Neural cell (in vitro differentiated cells): ENCODE measurements at regions not wholly inside any gene's neighbourhood (a gene's known extent, or its start where the extent isn't known, plus 50 kb on each side); places are given as distances from the start of the nearest gene placed in this dataset.

Experiments
- CTCF ChIP-seq: fragments of 450-650 bp; IDR thresholded peaks from 2 replicates; pipeline ENCODE4 v1.5.1; 2014; ENCODE audit warnings: antibody characterized with exemption, mild to moderate bottlenecking, moderate library complexity; ENCODE audit not compliant: poor library complexity, severe bottlenecking
- EZH2 ChIP-seq: fragments of 200-600, 300-800 bp; shearing (Covaris generic), sonication (generic); IDR thresholded peaks from 2 replicates; pipeline ENCODE4 v1.6.1; 2014; ENCODE audit warnings: antibody characterized with exemption, low read length, borderline replicate concordance, mild to moderate bottlenecking; ENCODE audit not compliant: insufficient read depth, poor library complexity, severe bottlenecking
- MXI1 ChIP-seq: fragments of 450-650 bp; conservative IDR thresholded peaks from 2 replicates; pipeline ENCODE4 v1.6.1; 2014; ENCODE audit warnings: antibody characterized with exemption, mild to moderate bottlenecking; ENCODE audit not compliant: poor library complexity, severe bottlenecking
- POLR2AphosphoS5 ChIP-seq: IDR thresholded peaks from 2 replicates; pipeline ENCODE4 v1.6.1; 2012
- RAD21 ChIP-seq: fragments of 450-650 bp; conservative IDR thresholded peaks from 2 replicates; pipeline ENCODE4 v1.6.1; 2014; ENCODE audit warnings: antibody characterized with exemption, mild to moderate bottlenecking, moderate library complexity
- SMC3 ChIP-seq: fragments of 450-650 bp; conservative IDR thresholded peaks from 2 replicates; pipeline ENCODE4 v1.6.1; 2014; ENCODE audit warnings: antibody characterized with exemption, mild to moderate bottlenecking, moderate library complexity; ENCODE audit not compliant: poor library complexity
- TAF1 ChIP-seq: IDR thresholded peaks from 2 replicates; pipeline ENCODE4 v1.6.1; 2012; ENCODE audit warnings: low read depth

DNA sequence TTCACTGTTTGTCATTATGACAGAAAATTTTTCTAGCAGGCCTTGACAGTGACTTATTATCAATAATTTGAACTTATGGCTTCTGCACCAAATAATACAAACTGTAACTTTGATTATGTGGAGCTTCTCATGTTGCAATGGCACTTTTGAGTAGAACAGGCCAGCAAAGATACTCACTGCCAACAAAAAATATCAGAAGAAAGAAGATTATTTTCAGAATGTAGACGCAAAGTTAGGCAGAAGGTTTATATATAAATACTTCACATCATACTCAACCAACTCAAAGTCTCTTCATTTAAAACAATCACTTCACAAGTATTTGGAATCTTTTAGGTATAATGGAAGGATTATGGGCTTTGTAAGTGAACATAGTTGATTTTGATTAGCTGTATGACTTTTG, 893.0 kb downstream of the ROBO2 start:
- TF ChIP-seq CTCF (no peak), RAD21 (no peak), EZH2 (no peak), TAF1 (no peak), SMC3 (no peak), POLR2AphosphoS5 (no peak), MXI1 (no peak)
